Kidney epithelial cell (primary cell): ENCODE measurements at regions not wholly inside any gene's neighbourhood (a gene's known extent, or its start where the extent isn't known, plus 50 kb on each side); places are given as distances from the start of the nearest gene placed in this dataset.

ENCODE experiments used
- DNase-seq: peaks from one replicate; pipeline ENCODE4 v3.0.0-alpha.2; 2010; ENCODE audit warnings: low read depth
- H3K27me3 ChIP-seq: 2 replicates; pipeline ENCODE4 v1.6.0; 2011; ENCODE audit warnings: low read length; ENCODE audit not compliant: control insufficient read depth, insufficient read depth
- H3K36me3 ChIP-seq: 2 replicates; pipeline ENCODE4 v1.5.1; 2011; ENCODE audit warnings: low read length; ENCODE audit not compliant: control insufficient read depth, insufficient read depth
- H3K4me3 ChIP-seq: 2 replicates; pipeline ENCODE4 v1.5.1; 2011; ENCODE audit warnings: low read depth, mild to moderate bottlenecking, control low read depth, low read length
- CTCF ChIP-seq: IDR thresholded peaks from 2 replicates; pipeline ENCODE4 v1.5.1; 2011; ENCODE audit warnings: mild to moderate bottlenecking, moderate library complexity, low read length, control low read depth, inconsistent platforms; ENCODE audit not compliant: insufficient read depth, poor library complexity, severe bottlenecking

DNA sequence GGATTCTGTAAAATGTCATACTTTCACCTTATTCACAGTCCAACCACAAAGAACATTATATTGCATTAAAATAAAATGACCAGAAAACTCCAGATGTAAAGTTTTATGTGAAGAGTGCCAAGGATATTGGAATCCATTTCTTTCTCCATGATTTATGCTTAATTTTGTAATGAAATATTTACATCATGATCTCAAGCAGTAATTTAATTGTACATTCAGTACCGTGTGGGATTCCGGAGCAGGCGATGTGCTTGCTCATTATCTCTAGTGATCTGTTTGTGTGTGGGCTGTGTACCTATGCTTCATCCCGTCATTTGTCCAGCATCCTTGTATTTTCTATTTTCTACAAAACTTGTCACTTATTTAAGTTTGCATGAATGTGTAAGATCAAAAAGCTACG, 415.9 kb upstream of the SLC8A1 start:
- no peak for TF ChIP-seq CTCF
- Histone ChIP-seq H3K36me3 (no peaks in the 10 kb centered on the region), H3K4me3 (no peak overlapping the region), H3K27me3 (no peaks in the 10 kb centered on the region)
- no peak for DNase-seq

- H3K36me3 ChIP-seq, result no peaks in the 10 kb centered on the region
- H3K4me3 ChIP-seq, result no peak overlapping the region
- H3K27me3 ChIP-seq, result no peaks in the 10 kb centered on the region
- DNase-seq, result no peak
- TF ChIP-seq CTCF, result no peak
These were observed 420.7 kb upstream of the SLC8A1 start for GRCh38 chr2:40872580-40872979.

DNA sequence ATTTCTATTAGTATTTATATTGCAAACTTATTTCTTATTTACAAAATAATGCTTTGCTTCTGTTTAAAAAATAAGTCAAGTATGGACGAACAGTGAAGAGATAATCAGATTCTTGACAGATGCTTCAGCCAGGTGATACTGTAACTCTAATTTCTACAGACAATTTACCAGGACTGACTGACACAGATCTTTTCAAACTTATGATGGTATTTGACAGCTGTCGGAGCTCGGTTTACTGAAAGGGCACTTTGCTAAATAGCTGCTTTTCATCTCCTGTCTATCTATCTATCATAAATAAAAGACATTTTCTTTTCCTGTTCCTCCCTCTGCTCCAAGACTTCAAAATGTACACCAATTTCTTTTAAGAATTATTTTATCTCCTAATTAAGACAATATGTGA, 422.5 kb upstream of the SLC8A1 start:
- H3K36me3 ChIP-seq, result no peaks in the 10 kb centered on the region
- H3K4me3 ChIP-seq, result no peak overlapping the region
- DNase-seq, result no peak
- no peaks in the 10 kb centered on the region for H3K27me3 ChIP-seq
- TF ChIP-seq CTCF, result no peak

GRCh38 chr2:40877734-40878288, 425.9 kb upstream of the SLC8A1 start:
- Histone ChIP-seq H3K4me3 (no peak overlapping the region), H3K36me3 (no peaks in the 10 kb centered on the region)

GRCh38 chr2:40879305-40879704, 427.4 kb upstream of the SLC8A1 start:
- TF ChIP-seq CTCF, result no peak
- Histone ChIP-seq H3K4me3 (no peak overlapping the region), H3K27me3 (no peaks in the 10 kb centered on the region), H3K36me3 (no peaks in the 10 kb centered on the region)
- no peak for DNase-seq

More at GRCh38 chr2:40877734-40878288, 425.9 kb upstream of the SLC8A1 start:
- DNase-seq, result no peak
- no peaks in the 10 kb centered on the region for H3K27me3 ChIP-seq
- no peak for TF ChIP-seq CTCF

DNA sequence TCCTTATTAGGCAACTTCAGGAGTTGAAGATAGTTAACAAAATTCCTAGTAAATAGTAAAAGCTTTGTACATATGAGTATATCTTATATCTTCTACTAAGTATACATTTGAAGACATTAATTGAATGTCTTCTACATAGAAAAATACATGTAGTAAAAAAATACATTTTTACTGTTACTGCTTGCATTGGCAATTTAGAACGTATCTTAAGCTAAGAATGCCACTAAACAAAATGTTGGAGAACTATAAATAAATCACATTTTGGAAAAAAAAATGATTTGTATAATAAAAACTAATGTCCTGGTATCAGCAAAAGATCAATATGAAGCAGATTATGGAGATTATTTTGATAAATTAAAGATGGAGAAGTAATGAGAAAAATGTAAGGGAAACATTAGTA, 434.2 kb upstream of the SLC8A1 start:
- DNase-seq, result no peak
- Histone ChIP-seq H3K36me3 (no peaks in the 10 kb centered on the region), H3K27me3 (no peaks in the 10 kb centered on the region), H3K4me3 (no peak overlapping the region)
- TF ChIP-seq CTCF, result no peak
